Stomach (tissue), 4 donors: ENCODE measurements at regions not wholly inside any gene's neighbourhood (a gene's known extent, or its start where the extent isn't known, plus 50 kb on each side); places are given as distances from the start of the nearest gene placed in this dataset.

Source experiments
- CTCF ChIP-seq, 7 experiments: fragments of 450-650 bp in 4 of 7; fragments of 200-600 bp in 3 of 7; sonication (generic) in 3 of 7; IDR thresholded peaks; one replicate each; pipeline ENCODE4 v1.5.1; 2016 to 2019; ENCODE audit warnings: antibody characterized with exemption in 7 of 7, control low read depth in 2 of 7, mild to moderate bottlenecking in 1 of 7
- EP300 ChIP-seq: sonication (generic); formaldehyde crosslinking; IDR thresholded peaks from one replicate; pipeline ENCODE4 v1.6.1; 2017; ENCODE audit warnings: antibody characterized with exemption
- POLR2AphosphoS5 ChIP-seq, 3 donors: sonication (generic); formaldehyde crosslinking; IDR thresholded peaks; one replicate each; pipeline ENCODE4 v1.6.1; 2016; ENCODE audit warnings: antibody characterized with exemption in 3 of 3

DNA sequence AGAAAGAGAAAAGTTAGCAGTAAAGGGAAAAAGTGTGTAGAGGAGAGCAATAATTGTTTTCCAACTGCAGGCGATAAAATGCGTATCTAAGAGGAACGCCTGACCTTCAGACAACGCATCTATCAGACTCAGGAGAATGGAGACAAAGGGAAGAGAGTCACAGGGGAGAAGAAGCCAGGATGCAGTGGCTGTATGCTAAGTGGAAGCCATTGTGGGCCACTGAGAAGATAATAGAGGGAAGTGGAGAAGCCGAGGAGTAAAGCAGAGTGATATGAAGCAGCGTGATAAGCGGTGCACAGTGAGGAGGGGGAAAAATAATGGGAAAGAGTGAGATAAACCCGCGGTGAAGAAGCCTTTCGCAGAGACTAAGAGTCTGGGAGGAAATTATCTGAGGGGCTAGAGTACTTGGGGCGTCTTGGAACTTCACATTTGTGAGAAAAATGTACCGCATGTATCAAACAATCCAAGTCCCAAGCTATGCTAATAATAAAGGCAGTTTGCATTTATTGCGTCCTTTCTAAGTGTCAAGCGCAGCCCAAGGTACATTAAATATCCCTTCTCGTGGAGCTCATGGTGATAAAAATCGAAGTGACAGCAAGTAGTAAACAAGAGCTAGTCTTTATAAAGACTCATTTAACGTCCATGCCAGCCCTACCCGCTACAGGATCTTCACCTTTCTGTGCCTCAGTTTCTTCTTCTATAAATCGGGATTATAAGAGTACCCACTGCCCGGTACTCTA lies 259.8 kb upstream of the PROX1 start:
- no peak for TF ChIP-seq CTCF (IDR thresholded peaks at IDR 0.05)
- TF ChIP-seq EP300 = no peak
- no peak for TF ChIP-seq POLR2AphosphoS5 (IDR thresholded peaks at IDR 0.05)
